HG03135 (cell line): ENCODE measurements at regions not wholly inside any gene's neighbourhood (a gene's known extent, or its start where the extent isn't known, plus 50 kb on each side); places are given as distances from the start of the nearest gene placed in this dataset.

ENCODE experiments used
- ATAC-seq: cut with Tn5 transposase; IDR thresholded peaks from one replicate; pipeline ENCODE4 v1.9.1; 2021; ENCODE audit warnings: mild to moderate bottlenecking, moderate library complexity; ENCODE audit not compliant: unreplicated experiment

GRCh38 chr6:97557355-97557754 is 274.3 kb upstream of the MMS22L start:
- no peak for ATAC-seq

- no peak for ATAC-seq
These were observed 280.5 kb upstream of the MMS22L start for GRCh38 chr6:97563529-97563928.

- ATAC-seq, result no peak
These were observed 289.9 kb upstream of the MMS22L start for GRCh38 chr6:97572943-97573342.

GRCh38 chr6:97586344-97586743 is 303.3 kb upstream of the MMS22L start:
- ATAC-seq, result no peak

- ATAC-seq, result no peak
These were observed 308.9 kb upstream of the MMS22L start for GRCh38 chr6:97591955-97592354.

- no peak for ATAC-seq
These were observed 311.8 kb upstream of the MMS22L start for GRCh38 chr6:97594844-97595243.

GRCh38 chr6:97621111-97621510 is 338.1 kb upstream of the MMS22L start:
- ATAC-seq, result no peak

GRCh38 chr6:97626671-97627441 is 343.8 kb upstream of the MMS22L start:
- no peak for ATAC-seq

GRCh38 chr6:97629180-97629579 is 346.2 kb upstream of the MMS22L start:
- no peak for ATAC-seq

GRCh38 chr6:97630604-97631003 is 347.6 kb upstream of the MMS22L start:
- no peak for ATAC-seq

GRCh38 chr6:97632341-97632740 is 349.3 kb upstream of the MMS22L start:
- no peak for ATAC-seq

- no peak for ATAC-seq
These were observed 356.7 kb upstream of the MMS22L start for GRCh38 chr6:97639702-97640101.

- ATAC-seq, result no peak
These were observed 361.3 kb upstream of the MMS22L start for GRCh38 chr6:97644353-97644752.

- no peak for ATAC-seq
These were observed 362.7 kb upstream of the MMS22L start for GRCh38 chr6:97645757-97646156.

GRCh38 chr6:97653076-97653475 is 370.1 kb upstream of the MMS22L start:
- ATAC-seq, result no peak

- ATAC-seq, result no peak
These were observed 370.5 kb upstream of the MMS22L start for GRCh38 chr6:97653517-97653916.

GRCh38 chr6:97654674-97655073 is 371.7 kb upstream of the MMS22L start:
- ATAC-seq, result no peak

- no peak for ATAC-seq
These were observed 373.2 kb upstream of the MMS22L start for GRCh38 chr6:97656236-97656635.

GRCh38 chr6:97656706-97657350 is 373.8 kb upstream of the MMS22L start:
- ATAC-seq, result no peak

- ATAC-seq, result no peak
These were observed 375.1 kb upstream of the MMS22L start for GRCh38 chr6:97658090-97658489.

GRCh38 chr6:97663252-97663651 is 380.2 kb upstream of the MMS22L start:
- ATAC-seq, result no peak

- no peak for ATAC-seq
These were observed 382.4 kb upstream of the MMS22L start for GRCh38 chr6:97665446-97665845.

GRCh38 chr6:97666889-97667288 is 383.9 kb upstream of the MMS22L start:
- no peak for ATAC-seq
